ENCODE measurements at regions not wholly inside any gene's neighbourhood (a gene's known extent, or its start where the extent isn't known, plus 50 kb on each side); places are given as distances from the start of the nearest gene placed in this dataset.
"Not testable (repeated sequence)": the region's sequence is repeated elsewhere in the genome, so short reads cannot be mapped to it uniquely, and the experiment has no call there.

DNA sequence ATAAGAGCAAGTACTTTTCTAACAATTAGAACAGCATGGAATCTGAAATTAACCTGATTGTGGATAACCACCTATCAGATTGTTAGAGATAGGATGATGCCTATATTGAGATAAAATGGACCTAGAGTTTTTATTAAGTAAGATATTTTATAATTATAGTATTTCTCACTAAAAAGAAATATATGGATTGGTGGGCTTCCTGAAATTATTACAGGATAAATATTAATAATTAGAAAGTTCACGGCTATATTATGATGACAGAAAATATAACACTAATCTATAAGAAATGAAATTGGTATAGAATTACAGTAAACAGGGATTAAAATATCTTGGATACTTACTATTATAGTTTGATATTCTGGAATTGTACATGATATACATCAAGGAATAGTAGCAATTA, 378.0 kb upstream of the SPRY2 start:
- no peak for DNase-seq (ENCODE audit: low read depth)

DNA sequence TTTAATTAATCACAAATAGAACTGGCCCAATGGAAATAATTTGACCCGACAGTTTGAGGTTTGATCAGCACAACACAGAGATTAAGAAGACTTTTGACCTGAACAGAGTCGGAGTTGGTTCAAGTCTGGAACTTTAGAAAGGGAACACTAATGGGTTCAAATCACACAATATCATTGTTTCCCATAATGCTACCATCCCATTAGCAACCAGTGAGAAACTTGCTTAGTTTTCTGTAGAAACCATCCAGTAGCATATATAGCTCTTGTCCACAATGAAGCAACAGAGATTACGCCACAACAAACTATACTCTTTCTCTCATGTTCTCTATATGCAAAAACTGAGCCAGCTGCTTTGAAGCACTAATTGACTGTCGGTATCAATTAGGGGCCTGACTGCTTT, 376.9 kb upstream of the SPRY2 start:
- DNase-seq (ENCODE audit: low read depth) = no peak

DNA sequence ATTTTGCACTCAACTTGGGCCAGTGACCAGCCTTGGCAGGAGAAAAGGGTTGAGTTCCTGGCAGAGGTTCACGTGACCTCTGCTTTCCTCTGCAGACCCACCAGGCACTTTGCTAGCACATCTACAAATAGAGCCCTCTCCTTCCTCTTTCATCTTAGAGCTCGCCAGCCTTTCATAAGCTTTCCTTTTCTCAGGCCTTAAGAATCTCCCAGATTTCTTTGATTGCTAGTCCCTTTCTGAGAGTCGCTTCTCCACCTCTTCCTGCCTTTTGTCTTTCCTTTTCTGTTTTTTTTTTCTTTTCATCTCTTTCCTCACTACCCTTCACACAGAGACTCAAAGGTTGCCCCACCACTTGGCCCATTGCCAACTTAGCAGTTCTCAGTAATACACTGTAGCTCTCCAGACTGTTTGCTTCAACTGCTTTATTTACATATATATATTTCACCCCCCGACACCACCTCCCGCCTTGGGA, 375.7 kb upstream of the SPRY2 start:
- DNase-seq (ENCODE audit: low read depth) = peak; percentile 78

DNA sequence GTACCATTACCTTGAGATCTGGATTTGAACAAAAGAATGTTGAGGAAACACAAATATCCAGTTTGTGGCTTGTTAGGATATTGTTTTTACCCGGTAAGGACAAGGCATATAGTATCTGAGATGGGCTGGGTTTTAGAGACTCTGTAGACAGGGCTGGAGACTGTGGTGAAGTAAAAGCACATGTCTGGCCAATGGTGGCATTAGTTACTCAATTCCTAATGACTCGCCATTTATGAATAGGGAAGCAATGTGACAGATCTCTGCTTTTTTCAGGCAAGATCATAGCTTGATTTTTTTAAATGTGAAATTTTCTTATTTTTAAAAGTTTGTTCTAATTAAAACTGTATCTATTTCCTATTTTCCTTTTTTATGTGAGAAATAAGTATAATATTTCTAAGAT, 371.1 kb upstream of the SPRY2 start:
- DNase-seq (ENCODE audit: low read depth) = peak; percentile 24

DNA sequence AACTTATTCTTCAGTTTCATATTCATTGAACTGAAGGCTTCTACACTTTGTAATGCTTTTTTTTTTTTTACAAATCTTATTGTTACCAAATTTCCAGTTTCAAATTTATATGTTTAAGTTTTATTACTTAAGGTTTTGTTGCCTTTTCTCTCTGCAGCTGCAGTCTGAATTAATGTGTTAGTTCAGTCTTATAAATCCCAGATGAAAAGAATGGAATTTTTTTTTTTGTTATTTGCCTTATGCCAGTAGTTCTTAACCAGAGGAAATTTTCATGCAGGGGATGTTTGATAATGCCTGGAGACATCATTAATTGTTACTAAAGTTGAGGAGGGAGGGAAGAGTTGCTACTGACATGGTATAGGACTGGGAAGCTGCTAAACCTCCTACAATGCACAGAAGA, 367.9 kb upstream of the SPRY2 start:
- DNase-seq (ENCODE audit: low read depth) = no peak

DNA sequence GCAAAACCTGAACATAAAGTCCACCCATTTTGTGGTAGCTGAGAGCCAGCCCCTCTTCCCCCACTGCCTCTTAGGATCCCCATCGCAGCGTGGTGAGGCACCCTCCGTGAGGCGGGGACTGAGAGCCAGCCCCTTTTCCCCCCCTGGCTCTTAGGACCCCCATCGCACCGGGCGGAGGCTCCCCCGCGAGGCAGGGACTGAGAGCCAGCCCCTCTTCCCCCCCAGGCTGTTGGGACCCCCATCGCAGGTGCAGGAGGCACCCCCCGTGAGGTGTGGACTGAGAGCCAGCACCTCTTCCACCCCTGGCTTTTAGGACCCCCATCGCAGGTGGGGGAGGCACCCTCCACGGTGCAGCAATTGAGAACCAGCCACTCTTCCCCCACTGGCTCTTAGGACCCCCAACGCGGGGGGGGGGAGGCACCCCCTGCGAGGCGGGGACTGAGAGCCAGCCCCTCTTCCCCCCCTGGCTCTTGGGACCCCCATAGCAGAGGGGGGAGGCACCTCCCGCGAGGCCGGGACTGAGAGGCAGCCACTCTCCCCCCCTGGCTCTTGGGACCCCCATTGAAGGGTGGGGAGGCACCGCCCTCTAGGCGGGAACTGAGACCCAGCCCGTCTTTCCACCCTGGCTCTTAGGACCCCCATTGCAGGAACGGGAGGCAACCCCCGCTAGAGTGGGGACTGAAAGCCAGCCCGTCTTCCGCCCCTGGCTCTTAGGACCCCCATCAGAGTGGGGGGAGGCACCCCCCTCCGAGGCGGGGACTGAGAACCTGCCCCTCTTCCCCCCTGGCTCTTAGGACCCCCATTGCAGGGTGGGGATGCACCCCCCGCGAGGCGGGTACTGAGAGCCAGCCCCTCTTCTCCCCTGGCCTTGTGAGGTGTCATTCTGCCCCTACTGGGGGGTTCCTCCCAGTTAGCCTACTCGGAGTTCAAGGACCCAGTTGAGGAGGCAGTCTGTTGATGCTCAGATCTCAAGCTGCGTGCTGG, 366.4 kb upstream of the SPRY2 start:
- no peak for DNase-seq (ENCODE audit: low read depth)

DNA sequence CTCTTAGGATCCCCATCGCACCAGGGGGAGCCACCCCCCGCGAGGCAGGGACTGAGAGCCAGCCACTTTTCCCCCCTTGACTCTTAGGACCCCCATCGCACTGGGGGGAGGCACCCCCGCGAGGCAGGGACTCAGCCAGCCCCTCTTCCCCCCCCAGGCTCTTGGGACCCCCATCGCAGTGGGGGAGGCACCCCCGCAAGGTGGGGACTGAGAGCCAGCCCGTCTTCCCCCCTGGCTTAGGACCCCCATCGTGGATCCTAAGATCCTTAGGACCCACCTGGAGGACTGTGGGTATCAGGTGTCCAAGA, 365.2 kb upstream of the SPRY2 start:
- no peak for DNase-seq (ENCODE audit: low read depth)

DNA sequence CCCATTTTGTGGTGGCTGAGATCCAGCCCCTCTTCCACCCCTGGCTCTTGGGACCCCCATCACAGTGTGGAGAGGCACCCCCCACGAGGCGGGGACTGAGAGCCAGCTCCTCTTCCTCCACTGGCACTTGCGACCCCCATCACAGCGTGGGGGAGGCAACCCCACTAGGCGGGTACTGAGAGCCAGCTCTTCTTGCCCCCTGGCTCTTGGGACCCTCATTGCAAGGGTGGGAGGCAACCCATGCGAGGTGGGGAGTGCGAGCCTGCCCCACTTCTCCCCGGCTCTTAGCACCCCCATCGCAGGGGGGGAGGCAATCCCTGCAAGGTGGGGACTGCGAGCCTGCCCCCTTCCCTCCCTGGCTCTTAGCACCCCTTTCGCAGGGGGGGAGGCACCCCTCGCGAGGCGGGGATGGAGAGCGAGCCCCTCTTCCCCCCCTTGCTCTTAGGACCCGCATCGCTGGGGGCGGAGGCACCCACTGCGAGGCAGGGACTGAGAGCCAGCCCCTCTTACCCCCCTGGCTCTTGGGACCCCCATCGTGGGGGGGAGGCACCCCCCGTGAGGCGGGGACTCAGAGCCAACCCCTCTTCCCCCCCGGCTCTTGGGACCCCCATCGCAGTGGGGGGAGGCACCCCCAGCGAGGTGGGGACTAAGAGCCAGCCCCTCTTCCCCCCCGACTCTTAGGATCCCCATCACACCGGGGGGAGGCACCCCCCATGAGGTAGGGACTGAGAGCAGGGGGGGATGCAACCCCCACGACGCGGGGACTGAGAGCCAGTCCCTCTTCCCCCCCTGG, 364.6 kb upstream of the SPRY2 start:
- no peak for DNase-seq (ENCODE audit: low read depth)

DNA sequence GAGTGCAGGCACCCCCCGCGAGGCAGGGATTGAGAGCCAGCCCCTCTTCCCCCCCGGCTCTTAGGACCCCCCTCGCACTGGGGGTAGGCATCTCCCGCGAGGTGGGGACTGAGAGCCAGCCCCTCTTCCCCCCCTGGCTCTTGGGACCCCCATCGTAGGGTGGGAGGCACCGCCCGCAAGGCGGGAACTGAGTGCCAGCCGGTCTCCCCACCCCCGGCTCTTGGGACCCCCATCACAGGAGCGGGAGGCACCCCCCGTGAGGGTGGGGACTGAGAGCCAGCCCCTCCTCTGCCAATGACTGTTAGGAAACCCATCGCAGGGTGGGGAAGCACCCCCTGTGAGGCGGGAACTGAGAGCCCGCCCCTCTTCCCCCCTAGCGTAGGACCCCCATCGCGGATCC, 363.4 kb upstream of the SPRY2 start:
- DNase-seq (ENCODE audit: low read depth) = no peak

DNA sequence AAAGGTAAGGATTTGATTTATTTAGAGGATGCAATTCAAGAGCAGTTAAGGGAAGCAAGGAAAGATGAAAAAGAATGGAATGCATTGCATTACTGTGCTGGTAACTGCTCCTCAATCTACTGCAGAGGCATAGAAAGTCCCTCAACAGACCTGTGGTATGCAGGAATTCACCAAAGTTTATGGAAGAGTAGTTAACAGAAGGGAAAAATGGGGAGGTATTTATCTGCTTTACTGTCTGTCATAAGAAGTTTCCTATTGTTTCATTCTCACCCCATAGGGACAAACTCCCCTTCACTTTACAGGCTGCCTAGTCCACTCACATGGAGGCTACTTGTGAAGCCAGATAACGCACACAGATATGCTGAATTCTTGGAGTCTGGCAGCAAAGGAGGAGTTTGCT, 354.9 kb upstream of the SPRY2 start:
- DNase-seq (ENCODE audit: low read depth) = no peak

DNA sequence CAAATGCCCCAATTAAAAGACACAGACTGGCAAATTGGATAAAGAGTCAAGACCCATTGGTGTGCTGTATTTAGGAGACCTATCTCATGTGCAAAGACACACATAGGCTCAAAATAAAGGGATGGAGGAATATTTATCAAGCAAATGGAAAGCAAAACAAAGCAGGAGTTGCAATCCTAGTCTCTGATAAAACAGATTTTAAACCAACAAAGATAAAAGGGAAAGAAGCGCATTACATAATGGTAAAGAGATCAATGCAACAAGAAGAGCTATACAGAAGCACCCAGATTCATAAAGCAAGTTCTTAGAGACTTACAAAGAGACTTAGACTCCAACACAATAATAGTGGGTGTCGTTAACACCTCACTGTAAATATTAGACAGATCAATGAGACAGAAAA, 350.9 kb upstream of the SPRY2 start:
- not testable (repeated sequence) for DNase-seq (ENCODE audit: low read depth)

DNA sequence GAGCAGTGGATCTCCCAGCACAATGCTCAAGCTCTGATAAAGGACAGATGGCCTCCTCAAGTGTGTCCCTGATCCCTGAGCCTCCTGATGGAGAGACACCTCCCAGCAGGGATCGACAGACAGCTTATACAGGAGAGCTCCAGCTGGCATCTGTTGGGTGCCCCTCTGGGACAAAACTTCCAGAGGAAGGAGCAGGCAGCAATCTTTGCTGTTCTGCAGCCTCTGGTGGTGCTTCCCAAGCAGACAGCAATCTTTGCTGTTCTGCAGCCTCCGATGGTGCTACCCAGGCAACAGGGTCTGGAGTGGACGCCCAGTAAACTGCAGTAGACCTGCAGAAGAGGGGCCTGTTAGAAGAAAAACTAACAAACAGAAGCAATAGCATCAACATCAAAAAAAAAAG, 349.3 kb upstream of the SPRY2 start:
- DNase-seq (ENCODE audit: low read depth) = no peak

DNA sequence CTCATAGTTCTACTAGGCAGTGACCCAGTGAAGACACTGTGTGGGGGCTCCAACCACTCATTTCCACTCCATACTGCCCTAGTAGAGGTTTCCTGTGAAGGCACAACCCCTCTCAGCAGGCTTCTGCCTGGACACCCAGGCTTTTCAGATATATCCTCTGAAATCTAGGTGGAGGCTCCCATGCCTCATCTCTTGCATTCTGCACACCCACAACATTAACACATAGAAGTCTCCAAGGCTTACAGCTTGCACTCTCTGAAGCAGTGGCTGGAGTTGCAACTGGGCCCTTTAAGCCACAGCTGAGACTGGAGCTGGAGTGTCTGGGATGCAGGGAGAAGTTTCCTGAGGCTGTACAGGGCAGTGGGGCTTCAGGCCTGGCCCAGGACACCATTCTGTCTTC, 347.7 kb upstream of the SPRY2 start:
- no peak for DNase-seq (ENCODE audit: low read depth)

DNA sequence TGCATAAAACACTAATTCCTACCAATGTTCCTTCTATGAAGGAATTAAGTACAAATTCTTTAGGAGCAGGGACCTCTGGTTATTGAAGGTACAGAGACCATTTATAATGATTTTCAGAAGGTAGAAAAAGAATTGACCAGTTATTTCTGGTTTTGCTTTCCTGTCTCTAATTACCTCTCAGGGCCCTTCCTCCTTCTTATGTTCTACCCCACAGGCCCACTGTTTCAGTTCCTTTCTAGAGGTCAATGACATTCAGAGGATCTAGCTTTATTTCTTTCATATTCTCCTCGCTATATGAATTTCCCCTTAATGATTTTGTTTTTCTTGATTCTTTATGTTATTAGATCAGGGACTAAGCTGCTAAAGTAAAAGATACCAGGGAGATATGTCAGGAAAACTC, 345.0 kb upstream of the SPRY2 start:
- DNase-seq (ENCODE audit: low read depth) = no peak

DNA sequence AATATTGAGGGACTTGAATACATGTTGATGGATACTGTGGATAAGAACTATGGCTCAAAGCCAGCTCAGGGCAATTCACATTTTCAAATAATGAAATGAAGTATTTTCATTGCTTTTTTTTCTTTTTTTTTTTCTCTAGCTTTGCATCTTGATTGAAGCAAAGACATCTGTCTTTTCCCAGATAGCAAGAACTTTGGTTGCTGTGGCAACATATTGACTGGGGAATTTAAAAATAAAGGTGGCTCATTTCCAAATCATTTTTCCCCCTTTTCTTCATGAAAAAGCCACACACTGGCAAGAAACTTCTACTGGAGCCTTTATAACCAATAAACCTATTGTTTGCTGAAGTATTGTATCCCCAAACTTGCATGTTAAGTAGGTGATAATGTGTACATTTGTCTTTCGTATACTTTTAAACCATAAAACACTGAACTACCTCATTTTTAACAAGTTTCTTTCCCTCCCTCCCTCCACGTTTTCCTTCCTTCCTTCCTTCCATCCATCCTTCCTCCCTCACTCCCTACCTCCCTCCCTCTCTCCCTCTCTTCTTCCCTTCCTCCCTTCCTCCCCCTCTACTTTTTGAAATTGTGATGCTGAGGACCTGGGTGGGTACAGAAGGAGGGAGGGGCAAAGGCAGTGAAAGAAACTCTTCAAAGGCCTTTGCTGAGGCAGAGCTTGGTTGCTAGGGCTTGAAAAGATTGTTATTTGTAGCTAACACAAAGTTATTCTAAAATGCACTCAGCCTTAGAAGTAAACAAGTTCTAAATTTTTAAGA, 343.5 kb upstream of the SPRY2 start:
- no peak for DNase-seq (ENCODE audit: low read depth)

DNA sequence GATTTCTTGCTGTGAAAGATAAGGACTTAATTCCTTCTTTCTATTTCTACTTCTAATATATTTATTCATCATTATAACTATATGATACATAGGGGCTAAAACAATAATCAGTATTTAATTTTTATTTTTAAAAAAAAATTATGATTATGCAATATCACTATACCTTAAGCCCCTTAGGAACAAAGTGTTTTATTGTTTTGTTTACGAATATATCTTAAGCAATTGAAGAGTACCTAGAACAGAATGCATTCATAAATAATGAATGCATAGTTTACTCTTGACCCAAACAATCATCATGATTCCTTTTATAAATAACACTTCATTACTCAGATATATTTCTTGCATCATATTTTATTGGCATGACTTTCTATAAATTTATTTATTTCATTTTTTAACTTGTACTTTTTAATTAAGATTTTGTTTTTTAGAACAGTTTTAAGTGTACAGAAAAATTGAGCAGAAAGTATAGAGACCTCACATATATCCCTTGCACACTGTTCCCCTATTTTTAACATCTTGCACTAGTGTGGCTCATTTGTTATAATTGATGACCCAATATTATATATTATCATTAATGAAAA, 339.9 kb upstream of the SPRY2 start:
- peak; percentile 5 for DNase-seq (ENCODE audit: low read depth)

DNA sequence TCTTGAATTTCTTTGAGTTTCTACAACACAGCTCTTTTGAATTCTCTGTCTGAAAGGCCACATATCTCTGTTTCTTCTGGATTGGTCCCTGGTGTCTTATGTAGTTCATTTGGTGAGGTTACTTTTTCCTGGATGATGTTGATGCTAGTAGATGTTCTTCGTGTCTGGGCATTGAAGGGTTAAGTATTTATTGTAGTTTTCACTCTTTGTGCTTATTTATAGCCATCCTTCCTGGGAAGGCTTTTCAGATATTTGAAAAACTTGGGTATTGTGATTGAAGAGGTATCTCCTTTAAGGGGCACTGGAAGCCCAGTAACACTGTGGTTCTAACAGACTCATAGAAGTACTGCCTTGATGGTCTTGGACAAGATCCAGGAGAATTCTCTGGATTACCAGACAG, 338.5 kb upstream of the SPRY2 start:
- no peak for DNase-seq (ENCODE audit: low read depth)

DNA sequence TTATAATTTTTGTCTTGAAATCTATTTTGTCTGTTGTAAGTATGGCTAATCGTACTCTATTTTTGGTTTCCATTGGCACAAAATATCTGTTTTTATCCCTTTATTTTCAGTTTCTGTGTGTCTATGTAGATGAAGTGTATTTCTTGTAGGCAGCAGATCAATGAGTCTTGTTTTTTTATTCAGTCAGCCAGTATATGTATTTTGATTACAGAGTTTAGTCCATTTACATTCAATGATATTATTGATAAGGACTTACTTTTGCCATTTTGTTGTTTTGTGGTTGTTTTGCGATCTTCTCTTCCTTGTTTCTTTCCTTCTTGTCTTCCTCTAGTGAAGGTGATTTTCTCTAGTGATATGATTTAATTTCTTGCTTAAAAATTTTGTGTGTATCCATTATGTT, 336.3 kb upstream of the SPRY2 start:
- no peak for DNase-seq (ENCODE audit: low read depth)

DNA sequence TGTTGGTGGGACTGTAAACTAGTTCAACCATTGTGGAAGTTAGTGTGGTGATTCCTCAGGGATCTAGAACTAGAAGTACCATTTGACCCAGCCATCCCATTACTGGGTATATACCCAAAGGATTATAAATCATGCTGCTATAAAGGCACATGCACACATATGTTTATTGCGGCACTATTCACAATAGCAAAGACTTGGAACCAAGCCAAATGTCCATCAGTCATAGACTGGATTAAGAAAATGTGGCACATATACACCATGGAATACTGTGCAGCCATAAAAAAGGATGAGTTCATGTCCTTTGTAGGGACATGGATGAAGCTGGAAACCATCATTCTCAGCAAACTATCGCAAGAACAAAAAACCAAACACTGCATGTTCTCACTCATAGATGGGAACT, 334.5 kb upstream of the SPRY2 start:
- DNase-seq (ENCODE audit: low read depth) = not testable (repeated sequence)

DNA sequence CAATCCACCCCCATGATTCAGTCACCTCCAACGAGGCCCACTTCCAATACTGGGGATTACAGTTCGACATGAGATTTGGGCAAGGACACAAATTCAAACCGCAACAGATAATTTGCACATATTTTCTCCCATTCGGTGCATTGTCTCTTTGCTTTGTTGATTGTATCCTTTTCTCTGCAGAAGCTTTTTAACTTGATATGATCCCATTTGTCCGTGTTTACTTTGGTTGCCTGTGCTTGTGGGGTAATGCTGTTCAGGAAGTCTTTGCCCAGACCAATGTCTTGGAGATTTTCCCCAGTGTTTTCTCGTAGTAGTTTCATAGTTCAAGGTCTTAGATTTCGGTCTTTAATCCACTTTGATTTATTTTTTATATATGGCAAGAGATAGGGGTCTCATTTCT, 330.8 kb upstream of the SPRY2 start:
- no peak for DNase-seq (ENCODE audit: low read depth)

DNA sequence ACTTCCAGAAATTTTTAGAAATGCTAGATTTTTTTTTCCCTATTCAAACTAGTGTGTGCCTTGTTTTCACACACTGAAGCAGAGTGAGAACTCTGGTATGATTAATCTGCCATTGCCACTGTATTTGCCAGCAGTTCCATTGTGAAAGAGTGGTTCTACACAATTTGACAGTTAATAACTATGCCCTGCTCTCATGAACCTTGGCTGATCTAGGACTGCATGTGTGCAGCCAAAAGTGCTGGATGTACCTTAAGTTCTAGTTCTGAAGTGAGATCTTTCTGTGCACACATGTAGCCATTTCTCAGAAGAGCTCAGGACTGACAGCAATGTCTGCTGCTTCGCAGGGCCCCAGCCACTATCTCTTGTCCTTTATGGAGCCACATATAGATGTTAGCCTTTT, 328.2 kb upstream of the SPRY2 start:
- peak; percentile 1 for DNase-seq (ENCODE audit: low read depth)

DNA sequence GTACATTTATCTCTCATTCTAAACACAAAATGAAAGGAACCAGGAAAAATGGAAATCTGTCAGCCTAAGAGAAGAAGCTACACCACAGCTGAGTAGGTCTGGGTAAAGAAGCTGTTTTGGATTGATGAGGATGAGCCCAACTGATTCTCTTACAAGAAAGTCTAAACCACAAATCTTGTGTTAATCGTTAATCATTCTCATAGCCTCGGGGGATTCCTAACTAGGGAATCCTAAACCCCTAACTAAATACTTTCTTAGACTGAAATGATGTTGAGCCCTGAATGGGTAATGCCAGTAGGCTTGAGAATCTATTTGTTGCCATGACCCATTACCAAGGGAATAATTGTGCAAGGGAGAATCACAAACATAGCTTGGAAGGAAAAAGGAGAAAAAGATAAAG, 327.5 kb upstream of the SPRY2 start:
- peak; percentile 45 for DNase-seq (ENCODE audit: low read depth)

Measured in fibroblast of gingiva (primary cell).